HG02885 (cell line): ENCODE measurements at regions not wholly inside any gene's neighbourhood (a gene's known extent, or its start where the extent isn't known, plus 50 kb on each side); places are given as distances from the start of the nearest gene placed in this dataset.
"Not testable (repeated sequence)": the region's sequence is repeated elsewhere in the genome, so short reads cannot be mapped to it uniquely, and the experiment has no call there.

Experiments used
- ATAC-seq: cut with Tn5 transposase; IDR thresholded peaks from one replicate; pipeline ENCODE4 v1.9.1; 2021; ENCODE audit warnings: mild to moderate bottlenecking; ENCODE audit not compliant: unreplicated experiment, poor library complexity

DNA sequence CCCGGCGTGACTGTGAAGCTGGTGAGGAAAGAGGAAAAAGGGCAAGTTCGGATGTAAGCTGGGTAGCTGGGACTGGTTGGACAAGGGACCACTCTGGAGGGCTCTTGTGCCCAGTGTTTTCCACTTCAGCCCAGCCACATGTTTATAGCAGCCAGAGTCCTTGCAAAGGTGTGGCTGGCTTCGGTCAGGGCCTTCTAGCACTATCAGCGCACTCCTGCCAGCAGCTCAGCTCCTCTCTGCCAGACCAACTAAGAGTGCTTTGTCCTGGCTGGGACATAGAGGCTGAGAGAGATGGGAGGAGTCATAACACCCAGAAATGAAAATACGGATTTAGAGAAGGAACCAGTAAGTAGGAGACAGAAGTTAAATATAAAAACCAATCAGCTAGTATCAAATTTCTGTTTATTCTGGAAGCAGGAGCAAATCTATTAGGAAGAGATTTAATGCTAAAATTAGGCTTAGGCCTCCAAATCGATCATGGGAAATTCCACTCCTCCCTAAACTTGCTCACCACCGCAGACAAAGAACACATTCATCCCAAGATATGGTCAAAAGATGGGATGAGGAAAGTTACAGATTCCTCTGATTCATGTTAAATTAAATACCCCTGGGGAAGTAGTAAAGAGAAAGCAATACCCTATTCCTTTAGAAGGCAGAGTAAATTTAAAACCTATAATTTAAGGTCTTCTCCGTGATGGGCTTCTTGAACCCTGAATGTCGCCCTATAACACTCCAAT is 135.0 kb downstream of the RALA start:
- no peak for ATAC-seq

DNA sequence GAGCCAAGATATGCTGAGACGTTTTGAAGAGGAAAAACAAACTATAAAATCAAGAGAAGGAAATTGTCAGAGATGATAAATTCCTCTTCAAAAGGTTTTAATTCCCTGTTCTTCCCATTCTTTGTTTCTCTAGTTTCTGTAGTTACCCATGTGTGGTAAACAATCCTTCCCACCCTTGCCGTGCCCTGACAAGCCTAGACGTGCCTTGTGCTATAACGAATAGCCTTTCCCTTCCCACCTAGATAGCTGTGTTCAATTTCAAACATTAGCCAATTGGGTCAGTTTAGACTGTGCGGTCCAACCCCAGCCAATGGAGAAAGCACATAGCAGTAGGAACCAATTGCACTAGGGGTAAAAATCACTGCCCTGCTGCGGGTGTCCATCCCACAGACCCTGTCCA is 138.1 kb downstream of the RALA start:
- ATAC-seq, result no peak

DNA sequence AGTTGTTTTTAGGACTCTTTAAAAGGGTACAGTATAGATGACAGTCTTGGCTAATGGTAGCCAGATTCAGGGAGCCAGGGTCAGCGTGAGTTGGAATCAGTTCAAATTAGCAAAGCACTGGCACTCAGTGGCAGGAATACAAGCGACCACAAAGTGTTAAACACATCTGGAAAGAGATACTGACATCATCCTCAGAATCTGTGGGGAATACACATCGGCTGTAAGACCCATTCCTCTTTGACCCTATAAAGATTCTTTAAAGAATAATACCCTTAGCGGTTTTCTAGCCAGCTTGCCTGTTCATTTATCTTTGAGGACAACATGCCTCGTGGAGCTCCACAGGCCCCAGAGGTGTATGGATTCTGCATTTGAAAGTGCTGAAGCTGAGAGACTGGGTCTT is 139.1 kb downstream of the RALA start:
- not testable (repeated sequence) for ATAC-seq

DNA sequence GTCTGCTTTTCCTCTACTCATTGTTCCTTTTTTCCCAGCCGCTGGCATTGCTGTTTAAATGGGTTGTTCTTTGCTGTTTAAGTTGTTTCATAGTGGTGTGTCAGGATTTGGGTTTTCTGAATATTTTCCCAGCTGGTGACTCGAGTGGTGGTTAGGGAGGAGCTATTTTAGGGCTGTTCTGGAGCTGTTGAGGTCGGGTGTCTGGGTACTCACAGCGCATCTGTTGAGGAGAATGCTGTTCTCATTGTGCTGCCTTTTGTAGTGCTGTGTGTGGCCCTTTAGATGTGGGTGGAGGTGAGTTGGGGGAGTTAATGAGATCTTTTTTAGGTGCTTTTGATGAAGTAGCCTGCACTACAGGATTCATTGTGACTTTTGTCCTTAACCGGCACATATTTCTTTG is 139.5 kb downstream of the RALA start:
- ATAC-seq, result not testable (repeated sequence)

DNA sequence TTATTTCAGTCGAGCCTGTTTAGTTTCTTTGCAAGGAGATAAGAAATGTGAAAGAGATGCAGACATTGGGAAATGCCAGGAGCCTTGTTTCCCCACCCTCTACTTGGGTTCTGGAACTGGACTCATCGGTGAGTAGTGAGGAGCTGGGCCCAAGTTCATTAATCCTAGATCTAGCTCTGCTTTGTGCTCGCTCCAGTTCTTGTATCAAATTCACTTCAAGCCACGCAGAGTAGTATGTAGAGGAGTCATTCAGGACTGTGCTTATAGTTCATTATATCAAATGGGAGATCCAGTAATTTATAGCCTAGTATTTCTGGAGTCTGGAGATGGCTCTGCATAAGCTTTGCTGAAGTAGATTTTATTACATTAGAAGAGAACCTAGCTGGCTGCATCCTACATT is 142.5 kb downstream of the RALA start:
- ATAC-seq, result not testable (repeated sequence)

DNA sequence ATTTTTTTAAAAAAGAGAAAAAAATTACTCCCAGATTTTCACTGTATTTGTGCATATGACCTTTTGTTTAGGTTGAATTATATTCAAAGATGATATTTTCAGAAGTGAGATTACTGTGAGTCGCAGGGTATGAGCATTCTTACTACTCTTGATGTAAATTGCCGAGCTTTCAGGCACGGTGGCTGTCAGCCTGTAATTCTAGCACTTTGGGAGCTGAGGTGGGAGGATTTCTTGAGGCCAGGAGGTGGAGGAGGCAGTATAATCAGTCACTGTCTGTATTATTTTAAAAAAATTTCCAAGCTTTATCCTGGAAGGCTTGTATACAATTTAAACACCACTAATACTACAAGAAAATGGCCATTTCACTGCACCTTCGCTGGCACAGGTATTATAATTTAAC is 145.1 kb downstream of the RALA start:
- ATAC-seq, result not testable (repeated sequence)

DNA sequence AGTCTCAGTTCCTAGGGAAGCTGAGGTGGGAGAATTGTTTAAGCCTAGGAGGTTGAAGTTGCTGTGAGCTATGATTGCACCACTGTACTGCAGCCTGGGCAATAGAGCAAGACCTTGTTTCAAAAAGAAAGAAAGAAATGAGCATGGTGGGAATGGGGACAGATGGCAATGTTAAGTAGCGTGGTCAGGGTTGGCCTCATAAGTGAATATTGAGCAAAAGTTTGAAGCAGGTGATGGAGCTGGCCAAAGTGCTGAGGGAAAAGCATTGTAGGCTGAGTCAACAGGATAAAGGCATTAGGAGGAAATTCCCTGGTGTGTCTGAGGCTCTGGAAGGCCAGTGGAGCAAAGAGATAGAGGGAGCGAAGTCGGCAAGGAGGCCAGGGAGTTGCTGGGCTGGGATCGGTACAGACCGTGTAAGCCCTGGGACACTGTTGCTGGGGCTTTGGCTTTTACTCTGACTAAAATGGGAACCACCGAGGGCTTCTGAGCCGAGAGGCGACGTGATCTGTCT is 151.0 kb downstream of the RALA start:
- not testable (repeated sequence) for ATAC-seq

DNA sequence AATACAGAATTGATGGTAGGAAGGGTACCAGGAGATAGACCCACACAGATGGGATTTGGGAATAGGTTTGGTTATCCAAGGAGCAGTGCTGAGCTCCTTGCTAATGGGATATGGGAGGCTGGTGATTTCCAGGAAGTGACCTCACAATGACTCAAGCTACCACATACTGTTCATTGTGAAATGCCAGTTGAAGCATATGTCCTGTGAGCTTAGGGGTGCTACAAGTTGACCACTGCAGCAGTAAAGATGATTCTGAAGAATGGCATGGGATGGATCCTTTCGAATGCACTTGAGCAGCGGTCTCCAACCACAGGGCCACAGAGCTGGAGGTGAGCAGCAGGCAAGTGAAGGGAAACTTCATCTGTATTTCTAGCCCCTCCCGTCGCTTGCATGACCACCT is 158.2 kb downstream of the RALA start:
- ATAC-seq, result not testable (repeated sequence)

DNA sequence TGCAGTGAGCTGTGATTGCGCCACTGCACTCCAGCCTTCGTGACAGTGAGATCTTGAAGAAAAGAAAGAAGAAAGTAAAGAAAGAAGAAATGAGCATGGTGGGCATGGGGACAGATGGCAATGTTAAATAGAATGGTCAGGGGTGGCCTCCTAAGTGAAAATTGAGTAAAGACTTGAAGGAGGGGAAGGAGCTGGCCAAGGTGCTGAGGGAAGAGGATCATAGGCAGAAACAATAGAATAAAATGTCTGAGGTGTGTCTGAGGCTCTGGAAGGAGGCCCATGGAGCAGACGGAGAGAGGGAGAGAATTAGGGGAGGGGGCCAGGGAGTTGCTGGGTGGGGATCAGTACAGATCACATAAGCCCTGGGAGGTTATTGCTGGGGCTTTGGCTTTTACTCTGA is 163.1 kb downstream of the RALA start:
- not testable (repeated sequence) for ATAC-seq

DNA sequence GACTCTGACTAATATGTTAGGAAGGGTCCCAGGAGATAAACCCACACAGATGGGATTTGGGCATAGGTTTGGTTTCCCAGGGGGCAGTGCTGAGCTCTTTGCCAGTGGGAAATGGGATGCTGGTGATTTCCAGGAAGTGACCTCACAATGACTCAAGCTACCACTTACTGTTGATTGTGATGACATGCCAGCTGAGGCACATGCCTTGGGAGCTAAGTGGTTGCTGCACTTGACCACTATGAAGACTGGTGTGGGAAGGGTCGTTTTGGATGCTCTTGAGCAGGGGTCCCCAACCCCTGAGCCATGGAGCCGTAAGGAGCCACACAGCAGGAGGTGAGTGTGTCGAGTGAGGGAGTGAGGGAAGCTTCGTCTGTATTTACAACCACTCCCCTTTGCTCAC is 159.0 kb upstream of the CDK13 start:
- not testable (repeated sequence) for ATAC-seq

DNA sequence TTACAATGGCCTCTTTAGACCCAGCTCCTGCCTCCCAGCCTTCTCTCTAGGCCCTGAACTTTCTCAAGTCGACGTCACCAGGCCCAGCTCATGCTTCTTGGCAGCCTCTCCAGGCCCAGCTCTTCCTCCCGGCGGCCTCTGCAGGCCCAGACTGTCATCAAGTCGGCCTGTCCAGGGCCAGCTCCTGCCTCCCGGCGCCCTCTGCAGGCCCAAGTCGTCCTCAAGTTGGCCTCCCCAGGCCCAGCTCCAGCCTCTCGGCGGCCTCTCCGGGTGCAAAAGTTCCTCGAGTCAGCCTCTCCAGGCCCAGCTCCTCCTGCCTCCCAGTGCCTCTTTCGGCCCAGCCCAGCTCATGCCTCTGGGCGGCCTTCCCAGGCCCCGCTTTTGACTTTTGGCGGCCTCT is 158.1 kb upstream of the CDK13 start:
- ATAC-seq, result not testable (repeated sequence)

DNA sequence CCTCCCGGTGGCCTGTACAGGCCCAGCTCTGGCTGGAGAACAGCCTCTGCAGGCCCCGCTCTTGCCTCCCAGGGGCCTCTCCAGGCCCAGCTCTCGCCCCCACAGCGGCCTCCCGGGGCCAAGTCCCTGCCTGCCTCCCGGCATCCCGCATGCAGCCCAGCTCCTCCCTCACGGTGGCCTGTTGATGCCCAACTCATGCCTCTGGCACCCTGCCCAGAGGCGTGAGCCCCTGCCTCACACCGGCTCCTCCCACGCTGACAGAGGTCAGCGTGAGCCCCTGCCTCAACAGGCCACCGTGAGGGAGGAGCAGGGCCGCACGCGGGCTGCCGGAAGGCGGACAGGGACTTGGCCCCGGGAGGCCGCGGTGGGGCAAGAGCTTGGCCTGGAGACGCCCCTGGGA is 157.0 kb upstream of the CDK13 start:
- ATAC-seq, result not testable (repeated sequence)

DNA sequence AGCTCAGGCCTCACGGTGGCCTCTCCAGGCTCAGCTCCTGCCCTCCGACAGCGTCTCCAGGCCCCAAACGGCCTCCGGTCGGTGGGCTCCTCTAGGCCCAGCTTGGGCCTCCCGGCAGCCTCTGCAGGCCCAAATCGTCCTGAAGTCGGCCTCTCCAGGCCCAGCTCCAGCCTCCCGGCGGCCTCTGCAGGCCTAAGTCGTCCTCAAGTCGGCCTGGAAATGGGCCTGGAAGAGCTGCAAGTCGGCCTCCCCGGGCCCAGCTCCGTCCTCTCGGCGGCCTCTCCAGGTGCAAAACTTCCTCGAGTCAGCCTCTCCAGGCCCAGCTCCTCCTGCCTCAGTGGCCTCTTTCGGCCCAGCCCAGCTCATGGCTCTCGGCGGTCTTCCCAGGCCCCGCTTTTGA is 156.2 kb upstream of the CDK13 start:
- not testable (repeated sequence) for ATAC-seq

DNA sequence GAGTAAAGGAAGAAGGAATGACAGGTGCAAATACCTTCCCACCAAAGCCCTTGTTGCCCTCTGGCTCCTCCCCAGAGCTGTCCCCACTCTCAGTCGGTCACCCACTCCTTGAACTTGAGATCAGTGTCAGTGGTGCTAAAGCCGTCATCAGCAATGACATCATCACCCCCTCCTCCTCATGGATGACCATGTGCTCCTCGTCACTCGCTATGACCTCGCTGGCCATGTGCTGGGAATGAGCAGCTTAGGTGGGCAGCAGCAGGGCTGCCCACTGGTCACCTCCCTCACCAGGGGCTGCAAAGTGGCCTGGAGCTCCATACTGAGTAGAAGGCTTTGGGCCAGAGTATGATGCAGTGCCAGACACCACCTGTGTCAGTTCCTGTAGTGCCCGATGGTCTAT is 153.1 kb upstream of the CDK13 start:
- ATAC-seq, result not testable (repeated sequence)

DNA sequence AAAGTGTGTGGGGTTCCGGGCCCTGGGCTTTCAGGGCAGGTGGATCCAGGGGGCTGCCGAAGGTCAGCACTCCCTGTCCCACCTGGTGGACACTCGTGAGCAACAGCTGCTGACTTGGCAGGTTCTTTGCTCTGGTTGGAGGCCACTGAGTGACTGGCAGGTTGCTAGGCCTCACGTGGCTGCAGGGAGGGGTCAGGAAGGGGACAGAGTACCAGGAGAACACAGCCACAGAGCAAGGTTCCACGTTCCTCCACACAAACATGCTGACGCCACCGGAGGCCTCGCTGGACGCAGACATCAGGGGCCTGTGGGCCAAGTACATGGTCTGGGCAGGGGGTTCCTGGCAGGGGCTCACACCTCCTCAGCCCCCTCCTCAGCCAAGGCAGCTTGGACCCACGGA is 152.0 kb upstream of the CDK13 start:
- not testable (repeated sequence) for ATAC-seq

DNA sequence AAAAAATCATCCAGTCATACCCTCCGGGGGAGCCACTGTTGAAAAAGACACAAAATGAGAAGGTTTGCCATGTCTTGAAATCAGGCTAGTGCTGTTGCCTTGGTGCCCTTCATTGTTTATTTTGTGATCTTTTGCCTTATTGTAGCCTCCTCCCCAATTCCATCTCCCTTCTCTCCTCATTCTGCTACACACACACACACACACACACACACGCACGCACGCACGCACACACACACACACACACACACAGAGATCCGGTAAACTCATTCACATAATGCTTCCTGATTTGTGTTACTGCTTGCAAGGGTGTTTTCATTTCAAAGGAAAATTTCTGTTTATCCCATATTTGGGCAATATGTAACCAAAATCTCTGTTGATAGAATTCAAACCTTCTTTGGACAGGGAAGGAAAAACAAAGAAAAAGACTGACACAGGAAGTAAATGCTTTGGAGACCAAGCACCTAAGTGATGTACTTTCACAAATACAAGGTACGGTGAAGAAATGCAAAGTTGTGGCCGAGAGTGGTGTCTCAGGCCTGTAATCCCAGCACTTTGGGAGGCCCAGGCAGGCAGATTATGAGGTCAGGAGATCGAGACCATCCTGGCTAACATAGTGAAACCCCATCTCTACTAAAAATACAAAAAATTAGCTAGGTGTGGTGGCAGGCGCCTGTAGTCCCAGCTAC is 141.1 kb upstream of the CDK13 start:
- ATAC-seq, result peak; percentile 62

DNA sequence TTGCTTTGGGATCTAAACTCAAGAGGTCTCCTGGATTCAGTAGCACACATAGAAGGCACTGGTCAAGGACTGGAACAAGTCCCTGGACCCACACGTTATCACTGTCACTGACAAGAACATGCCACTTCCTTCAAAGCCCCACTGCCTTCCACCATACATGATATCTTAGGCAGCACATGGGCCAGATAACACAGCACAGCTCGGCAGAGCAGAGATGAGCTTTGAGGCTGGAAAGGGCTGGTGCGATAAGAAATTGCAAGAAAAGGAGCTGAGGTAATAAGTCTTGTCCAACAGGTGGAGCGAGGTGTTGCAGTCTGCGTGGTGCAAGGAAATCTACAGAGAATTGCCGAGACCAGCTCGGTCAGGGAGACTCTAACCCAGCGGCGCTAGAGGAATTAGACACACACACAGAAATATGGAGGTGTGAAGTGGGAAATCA is 139.8 kb upstream of the CDK13 start:
- no peak for ATAC-seq

DNA sequence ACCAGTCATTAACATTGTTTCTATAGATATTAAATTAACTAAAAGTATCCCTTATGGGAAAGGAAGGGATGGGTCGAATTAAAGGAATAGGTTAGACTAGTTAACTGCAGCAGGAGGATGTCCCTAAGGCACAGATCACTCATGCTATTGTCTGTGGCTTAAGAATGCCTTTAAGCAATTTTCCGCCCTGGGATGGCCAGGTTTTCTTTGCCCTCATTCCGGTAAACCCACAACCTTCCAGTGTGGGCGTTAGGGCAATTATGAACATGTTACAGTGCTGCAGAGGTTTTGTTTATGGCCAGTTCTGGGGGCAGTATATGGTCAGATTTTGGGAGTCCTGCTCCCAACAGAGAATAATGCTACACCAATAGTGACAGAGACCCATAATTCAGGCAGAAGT is 139.3 kb upstream of the CDK13 start:
- no peak for ATAC-seq

DNA sequence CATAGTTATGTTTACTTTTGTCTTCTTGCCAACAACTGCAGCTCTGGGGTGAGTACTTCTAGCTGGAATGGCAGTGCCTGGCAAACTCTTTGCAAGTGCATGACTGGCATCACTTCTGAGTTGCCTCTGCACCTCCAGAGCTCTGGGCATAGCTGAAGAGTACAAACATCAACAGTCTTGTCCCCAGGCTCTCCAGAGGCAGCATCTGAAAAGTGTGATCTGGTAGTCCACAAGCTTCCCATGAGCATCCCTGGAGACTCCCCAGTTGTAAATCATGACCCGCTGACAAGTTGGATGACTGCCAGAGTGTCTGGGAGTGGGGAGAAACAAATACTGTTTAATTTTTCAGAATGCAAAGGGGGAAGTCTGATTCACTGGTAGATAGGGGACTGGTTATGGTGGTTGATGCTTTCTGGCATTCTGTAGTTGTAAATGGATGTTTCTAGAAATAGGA is 138.9 kb upstream of the CDK13 start:
- no peak for ATAC-seq

DNA sequence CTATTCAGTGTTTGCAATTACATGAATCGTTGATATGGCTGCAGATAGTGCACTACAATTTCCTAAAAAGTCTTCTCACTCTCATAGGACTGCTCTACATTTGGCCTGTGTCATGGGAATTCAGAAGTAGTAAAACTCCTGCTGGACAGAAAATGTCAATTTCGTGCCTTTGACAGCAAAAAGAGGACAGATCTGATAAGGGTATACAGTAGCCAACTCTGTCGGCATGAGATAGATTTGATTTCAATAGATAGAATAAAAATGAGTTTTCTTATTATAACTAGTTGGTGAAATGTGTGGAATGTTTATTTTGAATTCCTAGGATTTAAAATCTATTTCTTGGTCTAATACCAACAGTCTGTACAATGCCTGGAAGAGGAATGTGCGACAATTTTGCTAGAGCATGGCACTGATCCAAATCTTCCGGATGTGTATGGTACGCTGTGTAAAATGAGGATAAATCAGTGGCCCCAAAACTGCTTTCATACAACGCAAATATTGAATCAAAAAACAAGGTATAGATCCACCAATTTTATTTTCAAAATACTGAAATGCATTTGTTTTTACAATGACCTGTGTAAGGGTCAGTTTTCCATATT is 133.5 kb upstream of the CDK13 start:
- no peak for ATAC-seq

DNA sequence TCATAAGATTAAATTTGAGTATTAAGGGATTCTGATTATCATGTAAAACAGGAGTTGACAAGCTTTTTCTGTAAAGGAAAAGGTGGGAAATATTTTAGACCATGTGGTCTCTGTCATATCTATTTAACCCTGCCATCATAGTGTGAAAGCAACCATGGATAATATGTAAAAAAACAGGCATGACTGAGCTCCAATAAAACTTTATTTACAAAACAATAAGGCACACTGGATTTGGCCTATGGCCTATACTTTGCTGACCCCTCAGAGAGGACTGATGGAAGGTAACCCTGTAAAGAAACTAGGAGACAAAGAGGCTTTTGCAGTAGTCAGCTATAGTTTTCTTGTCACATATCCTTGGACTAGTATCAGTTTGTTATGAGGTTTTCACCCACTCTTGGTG is 130.5 kb upstream of the CDK13 start:
- ATAC-seq, result no peak
